HG03432 (cell line): ENCODE measurements at regions not wholly inside any gene's neighbourhood (a gene's known extent, or its start where the extent isn't known, plus 50 kb on each side); places are given as distances from the start of the nearest gene placed in this dataset.

Source experiments
- ATAC-seq: cut with Tn5 transposase; IDR thresholded peaks from one replicate; pipeline ENCODE4 v1.9.1; 2021; ENCODE audit warnings: mild to moderate bottlenecking, moderate library complexity; ENCODE audit not compliant: unreplicated experiment

GRCh38 chr6:10250655-10251220, 164.1 kb downstream of the TFAP2A start:
- no peak for ATAC-seq

DNA sequence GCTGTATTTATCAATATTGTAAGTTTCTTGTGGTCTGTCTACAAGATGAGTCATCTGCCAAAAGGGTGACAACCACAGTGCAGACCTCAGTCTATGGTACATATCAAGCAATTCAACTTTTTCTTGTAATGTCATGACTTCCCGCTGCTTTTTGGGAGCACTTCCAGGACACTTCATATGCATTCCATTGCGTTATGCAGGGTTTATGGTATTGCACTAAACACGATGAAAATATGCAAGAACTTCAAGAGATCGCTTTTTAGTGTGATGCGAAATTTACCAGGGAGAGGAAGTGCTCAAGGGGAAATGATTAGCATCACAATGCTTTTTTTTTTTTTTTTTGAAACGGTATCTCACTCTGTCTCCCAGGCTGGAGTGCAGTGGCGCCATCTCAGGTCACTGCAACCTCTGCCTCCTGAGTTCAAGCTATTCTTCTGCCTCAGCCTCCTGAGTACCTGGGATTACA, 166.5 kb downstream of the TFAP2A start:
- ATAC-seq = no peak

- no peak for ATAC-seq
These were observed 177.4 kb downstream of the TFAP2A start for GRCh38 chr6:10237298-10238038.

DNA sequence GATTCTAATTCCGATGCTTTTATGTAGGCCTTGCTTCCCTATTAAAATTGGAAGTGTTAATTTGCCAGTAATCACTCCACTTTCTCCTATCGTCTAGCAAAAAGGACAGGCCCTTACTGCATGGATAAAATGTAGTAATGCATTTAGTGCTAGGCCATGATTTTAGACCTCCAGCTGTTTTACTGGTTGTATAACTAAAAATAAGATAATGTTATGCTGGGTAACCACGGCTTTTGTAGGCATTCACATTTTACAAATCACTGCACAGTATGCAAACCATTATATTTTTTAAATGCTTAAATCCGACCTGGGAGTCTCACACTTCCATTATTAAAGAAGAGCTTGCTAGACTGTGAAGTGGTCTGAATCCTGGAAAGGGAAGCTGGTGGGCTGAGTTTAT, 179.5 kb downstream of the TFAP2A start:
- ATAC-seq = no peak

DNA sequence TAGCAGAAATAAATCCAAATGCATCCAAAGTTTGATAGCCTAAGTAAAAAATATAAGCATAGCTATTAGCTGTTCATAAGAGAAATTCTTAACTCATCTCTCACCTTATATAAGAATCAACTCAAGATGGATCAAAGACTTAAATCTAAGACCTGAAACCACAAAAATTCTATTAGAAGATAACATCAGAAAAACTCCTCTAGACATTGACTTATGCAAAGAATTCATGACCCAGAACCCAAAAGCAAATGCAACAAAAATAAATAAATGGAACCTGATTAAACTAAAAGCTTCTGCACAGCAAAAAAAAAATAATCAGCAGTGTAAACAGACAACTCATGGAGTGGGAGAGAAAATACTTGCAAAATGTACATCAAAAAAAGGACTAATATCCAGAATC, 184.3 kb downstream of the TFAP2A start:
- ATAC-seq = no peak

- no peak for ATAC-seq
These were observed 191.0 kb downstream of the TFAP2A start for GRCh38 chr6:10223841-10224240.

GRCh38 chr6:10221178-10221577, 193.7 kb downstream of the TFAP2A start:
- ATAC-seq = no peak

DNA sequence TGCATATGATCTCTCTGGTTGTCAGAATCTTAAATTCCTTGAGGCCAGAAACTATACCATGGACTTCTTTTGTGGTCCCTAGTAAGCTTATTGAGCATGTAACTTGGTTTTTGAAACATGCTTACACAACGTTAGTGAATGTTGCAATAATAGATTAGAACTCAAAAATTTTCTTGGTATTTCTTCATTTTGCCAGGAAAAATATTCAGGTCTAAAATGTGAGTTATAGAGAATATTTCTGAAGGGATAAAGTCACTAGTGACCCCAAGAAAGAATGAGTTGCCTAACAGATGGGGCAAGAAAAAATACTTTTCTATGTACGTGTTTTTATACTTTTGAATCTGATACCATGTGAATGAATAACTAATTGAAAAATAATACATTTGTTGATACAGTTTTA, 195.4 kb downstream of the TFAP2A start:
- ATAC-seq = no peak

GRCh38 chr6:10217111-10217510, 197.8 kb downstream of the TFAP2A start:
- no peak for ATAC-seq

- ATAC-seq = no peak
These were observed 199.4 kb downstream of the TFAP2A start for GRCh38 chr6:10215326-10216110.

GRCh38 chr6:10210052-10210451, 204.8 kb downstream of the TFAP2A start:
- no peak for ATAC-seq

DNA sequence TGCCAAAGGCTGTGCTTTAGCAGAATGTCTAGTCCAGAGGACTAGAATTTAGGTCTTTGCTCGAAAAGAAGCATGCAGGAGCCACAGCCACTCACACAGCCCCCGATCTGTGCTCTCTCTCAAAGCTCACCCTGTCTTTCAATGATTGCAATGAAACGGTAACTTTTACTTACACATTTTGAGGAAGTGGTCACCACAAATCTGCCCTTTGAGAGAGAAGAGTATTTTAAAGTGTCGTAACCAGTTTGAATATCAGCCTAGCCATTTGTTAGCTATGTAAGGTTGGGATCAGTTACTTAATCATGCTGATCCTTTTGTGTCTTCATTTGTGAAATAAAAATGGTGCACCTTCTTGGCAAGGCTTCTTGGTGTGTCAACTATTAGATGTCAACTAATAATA, 209.0 kb downstream of the TFAP2A start:
- ATAC-seq = peak; percentile 51

- ATAC-seq = no peak
These were observed 209.8 kb downstream of the TFAP2A start for GRCh38 chr6:10205120-10205519.

GRCh38 chr6:10203651-10204050, 211.2 kb downstream of the TFAP2A start:
- ATAC-seq = no peak

GRCh38 chr6:10202581-10202980, 212.3 kb downstream of the TFAP2A start:
- no peak for ATAC-seq

DNA sequence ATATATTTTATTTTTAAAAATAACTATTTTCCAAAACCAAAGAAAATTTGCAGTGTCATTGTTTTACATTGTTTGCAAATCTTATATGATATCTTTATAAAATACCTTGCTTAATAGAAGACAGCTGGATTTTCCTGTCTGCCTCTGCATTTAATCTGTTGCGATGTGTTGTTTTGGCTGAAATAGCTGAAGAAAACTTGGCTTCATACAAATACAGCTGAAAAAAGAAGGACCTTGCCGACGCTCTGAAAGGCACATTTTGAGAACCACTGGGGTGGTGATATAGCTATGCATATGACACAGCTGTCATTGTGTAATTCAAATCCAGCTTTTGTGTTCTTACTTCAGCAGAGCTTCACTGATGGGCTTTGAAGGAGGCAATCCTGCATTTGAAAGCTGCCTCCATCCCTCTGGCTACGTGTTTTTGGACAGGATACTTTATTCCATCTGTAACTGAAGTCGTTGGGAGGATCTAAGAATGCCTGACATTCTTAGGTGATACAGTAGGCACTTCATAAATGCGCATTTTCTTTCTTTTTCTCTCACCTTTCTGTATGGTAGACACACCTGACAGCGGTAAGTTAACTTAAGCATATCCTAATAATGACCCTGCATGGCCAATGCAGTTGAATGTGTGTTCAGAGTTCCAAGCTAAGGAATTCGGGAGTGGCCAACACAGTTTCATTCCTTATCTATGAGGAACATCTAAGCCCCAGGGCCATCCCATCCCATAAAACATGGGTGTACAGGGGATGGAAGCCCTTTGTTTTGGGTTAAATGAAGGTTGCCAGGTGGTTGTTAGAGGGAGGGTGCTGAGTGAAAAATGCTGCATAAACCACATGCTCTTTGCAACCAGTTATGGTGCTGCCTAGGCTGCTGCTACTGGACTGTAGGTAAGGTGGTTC, 213.0 kb downstream of the TFAP2A start:
- ATAC-seq = no peak

GRCh38 chr6:10196090-10196489, 218.8 kb downstream of the TFAP2A start:
- ATAC-seq = no peak

DNA sequence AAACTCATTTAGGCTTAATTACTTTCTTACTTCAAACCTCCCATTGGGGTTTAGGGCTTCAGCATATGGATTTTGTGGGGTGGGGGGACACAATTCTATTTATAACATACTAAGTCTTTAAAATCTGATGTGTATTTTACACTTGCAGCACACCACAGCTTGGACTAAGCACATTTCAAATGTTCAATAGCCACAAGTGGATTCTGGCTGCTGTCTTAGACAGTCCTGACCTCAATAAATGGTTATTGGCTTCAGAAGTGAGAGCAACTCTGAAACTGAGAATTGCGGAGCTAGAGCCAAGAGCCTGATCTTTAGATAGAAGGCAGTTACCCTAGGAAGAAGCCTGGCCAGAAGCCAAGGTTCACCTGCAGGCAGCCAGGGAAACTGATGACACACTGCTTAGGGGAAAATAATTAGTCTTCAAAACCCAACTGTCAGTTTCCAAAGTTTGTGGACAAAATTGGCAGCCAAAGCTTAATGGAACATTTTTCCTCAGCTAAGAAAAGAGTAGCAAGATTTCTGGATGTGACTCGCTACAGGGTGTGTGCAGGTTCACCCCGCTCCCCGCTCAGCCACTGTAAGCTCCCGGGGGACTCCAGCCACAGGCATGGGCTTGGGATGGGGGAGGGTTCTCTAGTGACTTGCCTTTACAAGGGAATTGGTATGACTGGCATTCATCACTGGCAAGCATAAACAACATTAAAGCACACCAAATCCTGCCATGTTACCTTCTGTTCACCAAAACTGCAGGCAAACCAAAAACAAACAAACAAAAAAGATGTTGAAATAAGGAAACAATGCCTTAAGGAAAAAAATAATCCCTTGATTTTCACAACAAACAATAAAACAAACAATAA, 219.8 kb downstream of the TFAP2A start:
- no peak for ATAC-seq

DNA sequence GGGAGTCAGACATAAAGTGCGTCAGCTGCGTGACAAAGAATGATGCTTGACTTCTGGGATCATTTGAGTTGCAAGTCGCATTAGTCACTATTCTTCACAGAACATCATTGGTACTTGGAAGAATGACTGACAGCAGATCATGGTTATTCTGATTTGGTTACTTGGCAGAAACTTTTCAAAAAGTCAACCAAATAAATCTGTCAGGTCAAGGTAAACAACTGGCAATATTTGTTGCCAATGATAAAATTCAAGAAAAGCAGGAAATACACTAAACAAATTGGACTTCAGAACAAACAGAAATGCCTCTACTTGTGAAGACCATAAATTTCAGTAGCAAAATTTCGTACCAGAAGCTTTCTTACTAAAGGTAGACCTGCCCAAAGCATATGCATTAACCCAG, 221.6 kb downstream of the TFAP2A start:
- ATAC-seq = no peak

GRCh38 chr6:10190042-10190441, 224.8 kb downstream of the TFAP2A start:
- ATAC-seq = no peak
